ENCODE measurements at regions not wholly inside any gene's neighbourhood (a gene's known extent, or its start where the extent isn't known, plus 50 kb on each side); places are given as distances from the start of the nearest gene placed in this dataset.

DNA sequence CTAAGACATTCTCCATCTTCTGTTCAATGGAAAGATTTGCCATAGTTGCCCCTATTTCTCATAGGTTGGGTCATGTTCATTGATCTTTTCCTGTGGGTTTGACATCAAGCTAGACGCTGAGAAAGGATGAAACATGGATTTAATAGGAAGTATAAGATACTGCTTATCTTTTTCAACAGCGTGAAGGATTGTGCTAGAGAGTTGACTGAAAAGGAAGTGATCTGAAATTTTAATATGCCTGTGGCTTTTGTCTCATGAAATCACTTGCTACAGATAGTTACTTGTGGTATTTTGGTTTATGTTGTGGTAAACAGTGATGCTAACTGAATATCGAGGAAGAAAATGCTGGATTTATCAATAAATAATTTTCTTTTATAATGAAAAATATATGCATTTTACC is 442.9 kb downstream of the EDEM1 start:
- TF ChIP-seq POLR2A (IDR thresholded peaks at IDR 0.05) (no peak), POLR2AphosphoS5 (IDR thresholded peaks at IDR 0.05) (no peak), EP300 (IDR thresholded peaks at IDR 0.05) (no peak)
- TF ChIP-seq, protein P1, sequence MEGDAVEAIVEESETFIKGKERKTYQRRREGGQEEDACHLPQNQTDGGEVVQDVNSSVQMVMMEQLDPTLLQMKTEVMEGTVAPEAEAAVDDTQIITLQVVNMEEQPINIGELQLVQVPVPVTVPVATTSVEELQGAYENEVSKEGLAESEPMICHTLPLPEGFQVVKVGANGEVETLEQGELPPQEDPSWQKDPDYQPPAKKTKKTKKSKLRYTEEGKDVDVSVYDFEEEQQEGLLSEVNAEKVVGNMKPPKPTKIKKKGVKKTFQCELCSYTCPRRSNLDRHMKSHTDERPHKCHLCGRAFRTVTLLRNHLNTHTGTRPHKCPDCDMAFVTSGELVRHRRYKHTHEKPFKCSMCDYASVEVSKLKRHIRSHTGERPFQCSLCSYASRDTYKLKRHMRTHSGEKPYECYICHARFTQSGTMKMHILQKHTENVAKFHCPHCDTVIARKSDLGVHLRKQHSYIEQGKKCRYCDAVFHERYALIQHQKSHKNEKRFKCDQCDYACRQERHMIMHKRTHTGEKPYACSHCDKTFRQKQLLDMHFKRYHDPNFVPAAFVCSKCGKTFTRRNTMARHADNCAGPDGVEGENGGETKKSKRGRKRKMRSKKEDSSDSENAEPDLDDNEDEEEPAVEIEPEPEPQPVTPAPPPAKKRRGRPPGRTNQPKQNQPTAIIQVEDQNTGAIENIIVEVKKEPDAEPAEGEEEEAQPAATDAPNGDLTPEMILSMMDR (IDR thresholded peaks at IDR 0.05) = no peak

Data from stomach (tissue), 4 donors.